GM08714 (cell line): ENCODE measurements at regions not wholly inside any gene's neighbourhood (a gene's known extent, or its start where the extent isn't known, plus 50 kb on each side); places are given as distances from the start of the nearest gene placed in this dataset.

Experiments
- H3K4me3 ChIP-seq: fragments of 200-500 bp; sonication (Bioruptor generic); 2 replicates; pipeline ENCODE4 v1.5.1; 2014; ENCODE audit warnings: mild to moderate bottlenecking, low read length, inconsistent platforms
- ZNF274 ChIP-seq: IDR thresholded peaks from 2 replicates; pipeline ENCODE4 v1.6.1; 2012; ENCODE audit warnings: mild to moderate bottlenecking, low read depth, low read length

- no peak overlapping the region for H3K4me3 ChIP-seq
- TF ChIP-seq ZNF274, result no peak
Measured at GRCh38 chr18:30034818-30035217, 1007.7 kb downstream of the DSC3 start.

GRCh38 chr18:30016179-30016578 lies 1026.4 kb downstream of the DSC3 start:
- H3K4me3 ChIP-seq, result no peak overlapping the region
- TF ChIP-seq ZNF274, result no peak

DNA sequence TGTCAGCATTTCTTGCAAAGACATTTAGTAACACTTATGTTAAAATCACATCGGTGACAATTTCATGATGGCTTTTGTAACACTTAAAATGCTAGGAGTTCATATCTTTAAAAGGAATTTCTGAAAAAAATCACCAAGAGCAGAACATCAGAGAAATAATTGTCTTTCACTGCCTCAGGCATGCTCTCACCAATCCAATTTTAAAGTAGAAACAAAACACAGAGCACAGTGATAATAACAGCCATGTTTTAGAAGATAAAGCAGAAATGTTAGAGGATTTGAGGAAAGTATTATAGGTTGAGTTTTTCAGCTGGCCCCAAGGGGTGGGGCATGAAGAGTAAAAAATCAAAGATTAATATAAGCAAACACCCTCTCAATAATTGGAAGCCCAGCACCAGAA lies 1037.6 kb downstream of the DSC3 start:
- H3K4me3 ChIP-seq, result no peak overlapping the region
- TF ChIP-seq ZNF274, result no peak

DNA sequence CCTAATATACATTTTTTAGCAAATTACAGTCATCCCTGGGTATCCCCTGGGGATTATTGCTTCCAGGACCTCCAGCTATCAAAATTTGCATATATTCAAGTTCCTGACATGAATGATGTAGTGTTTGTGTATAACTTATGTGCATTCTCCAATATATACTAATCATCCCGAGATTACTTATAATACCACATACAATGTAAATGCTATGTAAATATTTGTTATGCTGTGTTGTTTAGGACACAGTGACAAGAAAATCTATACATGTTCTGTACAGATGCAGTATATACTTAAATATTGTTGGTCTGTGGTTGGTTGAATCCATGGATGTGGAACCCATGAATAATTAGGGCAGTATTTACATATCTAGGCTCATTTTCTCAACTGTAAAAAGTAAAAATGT lies 1060.3 kb downstream of the DSC3 start:
- no peak overlapping the region for H3K4me3 ChIP-seq
- TF ChIP-seq ZNF274, result no peak

- H3K4me3 ChIP-seq, result no peak overlapping the region
- TF ChIP-seq ZNF274, result no peak
Measured at GRCh38 chr18:29979881-29980280, 1062.7 kb downstream of the DSC3 start.

DNA sequence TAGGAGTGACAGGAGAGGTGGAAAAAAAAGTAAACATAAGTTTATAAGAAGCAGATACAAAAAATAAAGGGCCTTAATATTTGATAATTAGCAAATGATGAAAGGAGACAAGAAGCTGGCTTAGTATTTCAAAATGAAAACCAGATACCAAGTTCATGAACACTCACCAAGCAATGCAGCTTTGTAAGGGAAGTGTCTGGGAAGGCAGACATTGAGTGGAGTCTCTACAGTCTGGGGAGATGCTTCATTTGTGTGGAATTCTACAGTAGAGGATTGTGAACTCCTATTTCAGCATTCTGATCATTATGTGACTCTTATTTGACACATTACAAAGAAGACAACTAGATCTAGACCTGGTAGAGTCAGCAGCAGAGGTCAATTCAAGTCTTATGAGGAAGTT lies 1072.7 kb downstream of the DSC3 start:
- TF ChIP-seq ZNF274, result no peak
- no peak overlapping the region for H3K4me3 ChIP-seq

GRCh38 chr18:29962579-29962978 lies 1080.0 kb downstream of the DSC3 start:
- H3K4me3 ChIP-seq, result no peak overlapping the region

DNA sequence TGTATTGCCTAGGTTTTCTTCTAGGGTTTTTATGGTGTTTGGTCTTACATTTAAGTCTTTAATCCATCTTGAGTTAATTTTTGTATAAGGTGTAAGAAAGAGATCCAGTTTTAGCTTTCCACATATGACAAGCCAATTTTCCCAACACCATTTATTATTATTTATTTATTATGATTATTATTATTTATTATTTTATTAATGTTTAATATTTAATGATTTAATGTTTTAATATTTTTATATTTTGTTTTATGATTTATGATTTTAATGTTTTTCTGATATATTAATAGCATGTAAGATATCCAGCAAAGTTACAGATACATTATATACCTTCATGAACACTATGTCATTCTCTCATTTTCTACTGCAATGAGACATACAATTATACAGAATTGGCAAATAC lies 1082.0 kb downstream of the DSC3 start:
- H3K4me3 ChIP-seq, result no peak overlapping the region
- TF ChIP-seq ZNF274, result no peak

More at GRCh38 chr18:29962579-29962978, 1080.0 kb downstream of the DSC3 start:
- TF ChIP-seq ZNF274, result no peak

DNA sequence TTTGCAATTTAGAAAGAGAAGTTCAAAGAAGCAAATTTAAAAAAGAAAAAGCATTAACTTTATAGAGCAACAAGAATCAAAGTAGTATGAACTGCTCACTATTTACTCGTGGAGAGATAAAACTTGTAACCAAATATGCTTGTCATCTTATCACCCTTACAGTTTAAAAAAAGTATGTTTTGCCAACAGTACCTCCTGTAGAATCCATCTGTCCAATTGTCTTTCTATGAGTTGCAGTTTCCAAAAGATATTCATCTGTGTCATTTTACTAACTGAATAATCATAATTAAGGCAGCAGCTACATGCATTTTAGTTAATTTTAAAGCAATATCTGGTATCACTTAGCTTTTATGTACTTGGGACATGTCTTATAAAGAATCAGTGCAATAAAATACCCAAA lies 1112.3 kb downstream of the DSC3 start:
- no peak for TF ChIP-seq ZNF274
- no peak overlapping the region for H3K4me3 ChIP-seq

DNA sequence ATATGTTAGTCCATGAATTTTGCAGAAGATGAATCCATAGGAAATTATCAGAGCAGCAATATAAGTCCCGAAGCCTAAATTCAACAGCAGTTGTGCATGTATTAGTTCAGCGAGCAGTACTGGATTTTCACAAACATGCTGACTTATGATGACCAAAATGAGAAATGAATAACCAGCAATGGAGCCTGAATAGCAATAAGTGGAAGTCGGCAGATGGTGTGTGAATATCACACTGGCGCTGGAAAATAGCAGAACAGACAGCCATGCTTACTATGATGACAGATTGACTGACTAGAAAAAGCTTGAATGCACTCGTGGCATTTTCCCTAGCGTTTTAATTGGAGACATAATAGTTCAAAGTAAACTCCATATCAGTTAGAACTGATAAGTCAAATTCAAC lies 1114.5 kb downstream of the DSC3 start:
- TF ChIP-seq ZNF274, result no peak
- H3K4me3 ChIP-seq, result no peak overlapping the region

DNA sequence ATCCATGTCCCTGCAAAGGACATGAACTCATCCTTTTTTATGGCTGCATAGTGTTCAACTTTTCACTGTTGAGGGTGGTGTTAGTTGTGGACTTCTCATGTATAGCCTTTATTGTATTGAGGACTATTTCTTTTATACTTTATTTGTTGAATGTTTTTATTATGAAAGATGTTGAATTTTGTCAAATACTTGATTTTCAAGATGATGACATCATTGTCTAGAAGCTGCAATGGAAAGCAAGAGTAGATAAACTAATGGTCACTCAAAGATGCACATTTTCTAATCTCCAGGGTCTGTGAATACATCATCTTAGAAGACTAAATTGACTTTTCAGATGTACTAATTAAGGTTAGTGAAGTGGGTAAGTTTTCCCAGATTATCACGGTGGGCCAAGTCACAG lies 1117.0 kb downstream of the DSC3 start:
- TF ChIP-seq ZNF274, result no peak
- H3K4me3 ChIP-seq, result no peak overlapping the region

DNA sequence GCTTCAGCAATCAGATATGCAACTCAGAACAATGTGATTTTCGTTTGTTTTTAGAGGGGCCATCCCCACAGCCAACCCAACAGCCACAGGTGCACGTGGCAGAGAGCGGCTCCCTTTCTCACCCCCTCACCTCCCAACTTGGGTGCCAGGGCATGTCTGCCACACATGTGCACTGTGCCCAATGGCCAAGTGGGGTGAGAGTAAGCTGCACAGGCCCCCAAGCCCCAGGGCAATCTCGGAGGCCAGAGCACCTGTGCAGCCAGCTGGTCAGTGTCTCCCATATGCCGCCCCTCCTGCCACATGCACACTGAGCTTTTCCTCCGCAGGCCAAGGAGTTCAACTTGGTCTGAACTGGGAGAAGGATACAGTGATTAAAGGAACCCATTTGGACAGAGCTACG lies 1130.2 kb downstream of the DSC3 start:
- no peak for TF ChIP-seq ZNF274

DNA sequence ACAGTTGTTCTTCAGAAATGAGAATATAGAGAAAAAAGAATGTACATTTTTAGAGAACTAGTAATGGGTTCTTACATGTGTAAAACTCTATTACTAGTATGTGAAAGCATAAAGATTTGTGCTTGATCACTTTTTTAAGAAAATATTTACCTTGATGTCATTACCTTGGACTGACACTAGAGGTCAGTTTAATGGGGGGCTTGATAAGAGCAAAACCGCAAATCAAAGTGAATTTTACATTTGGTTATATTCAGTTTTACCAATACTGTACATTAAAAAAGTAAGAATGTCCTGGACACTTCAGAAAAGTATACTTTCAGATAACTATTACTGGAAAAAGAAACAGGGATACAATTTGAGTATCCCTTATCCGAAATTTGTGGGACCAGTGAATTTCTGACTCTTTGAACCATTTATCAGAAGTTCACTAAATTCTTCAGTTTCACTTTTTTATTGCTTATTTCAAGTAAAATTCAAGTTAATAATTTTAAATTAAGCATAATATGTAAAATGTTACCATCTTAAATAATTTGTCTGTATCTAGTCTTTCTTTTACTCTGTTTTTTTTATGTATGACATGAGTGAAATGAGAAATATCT lies 1149.5 kb downstream of the DSC3 start:
- no peak overlapping the region for H3K4me3 ChIP-seq
- TF ChIP-seq ZNF274, result no peak

More for the DNA sequence above, 1130.2 kb downstream of the DSC3 start:
- no peak overlapping the region for H3K4me3 ChIP-seq

DNA sequence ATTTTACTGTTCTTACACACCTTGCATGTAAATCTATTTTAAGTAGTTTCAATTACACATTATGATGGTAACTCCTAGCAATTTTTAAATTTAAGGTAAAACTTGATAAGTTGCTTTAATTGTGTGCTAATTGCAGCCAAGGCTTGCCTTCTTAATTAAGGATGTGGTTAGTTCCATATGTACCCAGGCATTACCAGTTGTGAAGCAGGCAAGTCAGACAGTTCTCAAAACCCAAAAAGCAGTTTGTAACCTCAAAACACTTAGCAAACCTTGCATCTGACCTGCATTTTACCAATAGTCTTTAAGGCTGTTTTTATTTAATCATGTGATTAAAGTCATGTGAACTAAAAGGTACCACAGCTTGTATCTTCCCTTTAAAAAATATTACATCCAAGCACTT lies 1159.4 kb downstream of the DSC3 start:
- TF ChIP-seq ZNF274, result no peak
- H3K4me3 ChIP-seq, result no peak overlapping the region

GRCh38 chr18:29882620-29883019 lies 1159.9 kb downstream of the DSC3 start:
- no peak for TF ChIP-seq ZNF274
- no peak overlapping the region for H3K4me3 ChIP-seq

GRCh38 chr18:29879763-29880162 lies 1162.8 kb downstream of the DSC3 start:
- TF ChIP-seq ZNF274, result no peak
- H3K4me3 ChIP-seq, result no peak overlapping the region
